ENCODE measurements at regions not wholly inside any gene's neighbourhood (a gene's known extent, or its start where the extent isn't known, plus 50 kb on each side); places are given as distances from the start of the nearest gene placed in this dataset.
"Not testable (repeated sequence)": the region's sequence is repeated elsewhere in the genome, so short reads cannot be mapped to it uniquely, and the experiment has no call there.

- TF ChIP-seq POLR2A (IDR thresholded peaks at IDR 0.05; ENCODE audit: borderline replicate concordance, extremely low read depth, insufficient read depth, insufficient read length); EZH2 (IDR thresholded peaks at IDR 0.05); POLR2AphosphoS5 (IDR thresholded peaks at IDR 0.05; ENCODE audit: low read depth, low read length); REST (IDR thresholded peaks at IDR 0.05; ENCODE audit: low read depth); RAD21 (IDR thresholded peaks at IDR 0.05; ENCODE audit: low read depth); SRF (IDR thresholded peaks at IDR 0.05; ENCODE audit: low read depth); CEBPB (IDR thresholded peaks at IDR 0.05; ENCODE audit: low read depth); FOSL1 (IDR thresholded peaks at IDR 0.05; ENCODE audit: low read depth): not testable (repeated sequence)
- TF ChIP-seq, protein P1, sequence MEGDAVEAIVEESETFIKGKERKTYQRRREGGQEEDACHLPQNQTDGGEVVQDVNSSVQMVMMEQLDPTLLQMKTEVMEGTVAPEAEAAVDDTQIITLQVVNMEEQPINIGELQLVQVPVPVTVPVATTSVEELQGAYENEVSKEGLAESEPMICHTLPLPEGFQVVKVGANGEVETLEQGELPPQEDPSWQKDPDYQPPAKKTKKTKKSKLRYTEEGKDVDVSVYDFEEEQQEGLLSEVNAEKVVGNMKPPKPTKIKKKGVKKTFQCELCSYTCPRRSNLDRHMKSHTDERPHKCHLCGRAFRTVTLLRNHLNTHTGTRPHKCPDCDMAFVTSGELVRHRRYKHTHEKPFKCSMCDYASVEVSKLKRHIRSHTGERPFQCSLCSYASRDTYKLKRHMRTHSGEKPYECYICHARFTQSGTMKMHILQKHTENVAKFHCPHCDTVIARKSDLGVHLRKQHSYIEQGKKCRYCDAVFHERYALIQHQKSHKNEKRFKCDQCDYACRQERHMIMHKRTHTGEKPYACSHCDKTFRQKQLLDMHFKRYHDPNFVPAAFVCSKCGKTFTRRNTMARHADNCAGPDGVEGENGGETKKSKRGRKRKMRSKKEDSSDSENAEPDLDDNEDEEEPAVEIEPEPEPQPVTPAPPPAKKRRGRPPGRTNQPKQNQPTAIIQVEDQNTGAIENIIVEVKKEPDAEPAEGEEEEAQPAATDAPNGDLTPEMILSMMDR (IDR thresholded peaks at IDR 0.05 in 2 of 3, conservative IDR thresholded peaks at IDR 0.05 in 1 of 3; ENCODE audit: borderline replicate concordance in 1 of 3, insufficient read depth in 1 of 3, low read depth in 2 of 3, low read length in 2 of 3): not testable (repeated sequence)
- TF ChIP-seq, protein P2, sequence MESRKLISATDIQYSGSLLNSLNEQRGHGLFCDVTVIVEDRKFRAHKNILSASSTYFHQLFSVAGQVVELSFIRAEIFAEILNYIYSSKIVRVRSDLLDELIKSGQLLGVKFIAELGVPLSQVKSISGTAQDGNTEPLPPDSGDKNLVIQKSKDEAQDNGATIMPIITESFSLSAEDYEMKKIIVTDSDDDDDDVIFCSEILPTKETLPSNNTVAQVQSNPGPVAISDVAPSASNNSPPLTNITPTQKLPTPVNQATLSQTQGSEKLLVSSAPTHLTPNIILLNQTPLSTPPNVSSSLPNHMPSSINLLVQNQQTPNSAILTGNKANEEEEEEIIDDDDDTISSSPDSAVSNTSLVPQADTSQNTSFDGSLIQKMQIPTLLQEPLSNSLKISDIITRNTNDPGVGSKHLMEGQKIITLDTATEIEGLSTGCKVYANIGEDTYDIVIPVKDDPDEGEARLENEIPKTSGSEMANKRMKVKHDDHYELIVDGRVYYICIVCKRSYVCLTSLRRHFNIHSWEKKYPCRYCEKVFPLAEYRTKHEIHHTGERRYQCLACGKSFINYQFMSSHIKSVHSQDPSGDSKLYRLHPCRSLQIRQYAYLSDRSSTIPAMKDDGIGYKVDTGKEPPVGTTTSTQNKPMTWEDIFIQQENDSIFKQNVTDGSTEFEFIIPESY (IDR thresholded peaks at IDR 0.05; ENCODE audit: extremely low read depth, insufficient replicate concordance, low read length): not testable (repeated sequence)
Observed at GRCh38 chrX:139398258-139398657, 132.3 kb upstream of the F9 start.

Measured in HCT116 (cell line).